OCI-LY7 (cell line): ENCODE measurements at regions not wholly inside any gene's neighbourhood (a gene's known extent, or its start where the extent isn't known, plus 50 kb on each side); places are given as distances from the start of the nearest gene placed in this dataset.

Source experiments
- BruUV-seq: library from RNA; stranded (reverse); fragments of 400-500 nt; replicated peaks from 2 replicates; lab custom pipeline; 2021; lab: Mats Ljungman, UMichigan
- CTCF ChIA-PET: fragments of 300-600 bp; sonication (Branson Sonifier 250); formaldehyde crosslinking; loops from one replicate; lab custom pipeline; 2022; ENCODE audit warnings: antibody characterized with exemption; ENCODE audit not compliant: unreplicated experiment; lab: Charles Lee
- POLR2A ChIA-PET: fragments of 300-600 bp; sonication (Branson Sonifier 250); formaldehyde crosslinking; loops from one replicate; lab custom pipeline; 2022; ENCODE audit warnings: antibody characterized with exemption; lab: Charles Lee
- DNase-seq: peaks from one replicate; pipeline ENCODE4 v3.0.0-alpha.2; 2015; ENCODE audit warnings: low spot score
- H2AFZ ChIP-seq: fragments of 200-600 bp; sonication (generic), shearing (Covaris generic); 2 replicates; pipeline ENCODE4 v1.6.1; 2014; ENCODE audit warnings: mild to moderate bottlenecking, antibody characterized with exemption, low read length, moderate library complexity
- H3K27ac ChIP-seq: fragments of 200-600 bp; sonication (generic); 2 replicates; pipeline ENCODE4 v1.5.1; 2014; ENCODE audit warnings: mixed run types, low read depth, mild to moderate bottlenecking, moderate library complexity, low read length, inconsistent platforms; ENCODE audit not compliant: poor library complexity, severe bottlenecking
- H3K36me3 ChIP-seq: fragments of 200-600 bp; sonication (generic); 2 replicates; pipeline ENCODE4 v1.6.1; 2014; ENCODE audit warnings: mild to moderate bottlenecking, antibody characterized with exemption, low read length, moderate library complexity, mixed read lengths; ENCODE audit not compliant: insufficient read depth
- H3K4me1 ChIP-seq: fragments of 200-600 bp; sonication (generic); 2 replicates; pipeline ENCODE4 v1.5.1; 2014; ENCODE audit warnings: mild to moderate bottlenecking, low read length; ENCODE audit not compliant: insufficient read depth, poor library complexity, severe bottlenecking
- H3K4me2 ChIP-seq: fragments of 200-600 bp; sonication (generic); 2 replicates; pipeline ENCODE4 v1.6.1; 2014; ENCODE audit warnings: mild to moderate bottlenecking, low read length
- H3K4me3 ChIP-seq: fragments of 200-600 bp; sonication (generic); 2 replicates; pipeline ENCODE4 v1.5.1; 2014; ENCODE audit warnings: mild to moderate bottlenecking, low read depth, low read length; ENCODE audit not compliant: poor library complexity, severe bottlenecking
- H3K79me2 ChIP-seq: fragments of 200-600 bp; sonication (generic); 2 replicates; pipeline ENCODE4 v1.6.1; 2016; ENCODE audit warnings: low read depth, mild to moderate bottlenecking, low read length, moderate library complexity, mixed read lengths; ENCODE audit not compliant: insufficient read depth
- H3K9me2 ChIP-seq: fragments of 200-600 bp; sonication (generic); 2 replicates; pipeline ENCODE4 v1.6.1; 2016; ENCODE audit warnings: mild to moderate bottlenecking, low read length, mixed read lengths; ENCODE audit not compliant: insufficient read depth
- H3K9me3 ChIP-seq: fragments of 200-600 bp; sonication (generic); 2 replicates; pipeline ENCODE4 v1.6.1; 2014; ENCODE audit warnings: mild to moderate bottlenecking, mixed run types, low read length, mixed read lengths
- H4K20me1 ChIP-seq: fragments of 200-600 bp; sonication (generic); 2 replicates; pipeline ENCODE4 v1.6.1; 2014; ENCODE audit warnings: mild to moderate bottlenecking, antibody characterized with exemption, low read length, moderate library complexity, mixed read lengths; ENCODE audit not compliant: insufficient read depth
- CTCF ChIP-seq: fragments of 200-600 bp; sonication (generic); conservative IDR thresholded peaks from 2 replicates; pipeline ENCODE4 v1.5.1; 2014; ENCODE audit warnings: mild to moderate bottlenecking, antibody characterized with exemption, low read length, moderate library complexity, mixed read lengths
- EZH2phosphoT487 ChIP-seq: fragments of 200-600 bp; sonication (generic); IDR thresholded peaks from 2 replicates; pipeline ENCODE4 v1.6.1; 2018; ENCODE audit warnings: low read depth, borderline replicate concordance, mild to moderate bottlenecking, mixed run types, antibody characterized with exemption, low read length, moderate library complexity, mixed read lengths
- intact Hi-C: fragments of 100-400 bp; cut with micrococcal nuclease; formaldehyde crosslinking; loops from one replicate; pipeline ENCODE4 v1.10.0; 2022; ENCODE audit not compliant: unreplicated experiment

GRCh38 chr15:26129852-26130251, 266.7 kb upstream of the ATP10A start:
- Histone ChIP-seq H4K20me1 (no peaks in the 10 kb centered on the region), H3K4me2 (no peak overlapping the region), H3K4me3 (no peak overlapping the region), H2AFZ (no peak overlapping the region), H3K9me2 (no peaks in the 10 kb centered on the region), H3K79me2 (no peaks in the 10 kb centered on the region), H3K36me3 (no peaks in the 10 kb centered on the region), H3K9me3 (no peaks in the 10 kb centered on the region), H3K4me1 (no peaks in the 10 kb centered on the region), H3K27ac (no peak overlapping the region)
- intact Hi-C loops: no loop called here
- DNase-seq: no peak
- ChIA-PET CTCF (no interaction called here), POLR2A (no interaction called here)
- no TSS peak for BruUV-seq
- TF ChIP-seq EZH2phosphoT487: no peak
- TF ChIP-seq CTCF: no peak

- no peaks in the 10 kb centered on the region for H3K36me3 ChIP-seq
- no peaks in the 10 kb centered on the region for H4K20me1 ChIP-seq
- no peaks in the 10 kb centered on the region for H3K9me3 ChIP-seq
- intact Hi-C loops: no loop called here
- no peak overlapping the region for H3K4me3 ChIP-seq
- TF ChIP-seq CTCF: no peak
- no peak for TF ChIP-seq EZH2phosphoT487
- BruUV-seq: no TSS peak
- POLR2A ChIA-PET: interaction anchor here (0.5 kb wide), 1 partner anchor 965 kb away, joined by 3 read pairs; no protein-coding TSS in a partner anchor
- no peak for DNase-seq
- CTCF ChIA-PET: no interaction called here
- H3K79me2 ChIP-seq: no peaks in the 10 kb centered on the region
- H3K27ac ChIP-seq: no peak overlapping the region
- H3K4me1 ChIP-seq: no peaks in the 10 kb centered on the region
- H2AFZ ChIP-seq: no peak overlapping the region
- H3K4me2 ChIP-seq: no peak overlapping the region
- no peaks in the 10 kb centered on the region for H3K9me2 ChIP-seq
These were observed 265.5 kb upstream of the ATP10A start for GRCh38 chr15:26128611-26129140.

GRCh38 chr15:26126819-26127387, 263.8 kb upstream of the ATP10A start:
- H3K36me3 ChIP-seq: no peaks in the 10 kb centered on the region
- no peak overlapping the region for H3K27ac ChIP-seq
- H3K4me2 ChIP-seq: no peak overlapping the region
- POLR2A ChIA-PET: no interaction called here
- H3K4me3 ChIP-seq: no peak overlapping the region
- H3K79me2 ChIP-seq: no peaks in the 10 kb centered on the region
- TF ChIP-seq EZH2phosphoT487 (no peak), CTCF (no peak)
- intact Hi-C loops: no loop called here
- no peaks in the 10 kb centered on the region for H3K4me1 ChIP-seq
- BruUV-seq: no TSS peak
- H3K9me2 ChIP-seq: no peaks in the 10 kb centered on the region
- no peaks in the 10 kb centered on the region for H4K20me1 ChIP-seq
- CTCF ChIA-PET: no interaction called here
- no peak overlapping the region for H2AFZ ChIP-seq
- H3K9me3 ChIP-seq: no peaks in the 10 kb centered on the region
- DNase-seq: no peak
